ENCODE measurements at regions not wholly inside any gene's neighbourhood (a gene's known extent, or its start where the extent isn't known, plus 50 kb on each side); places are given as distances from the start of the nearest gene placed in this dataset.
"Not testable (repeated sequence)": the region's sequence is repeated elsewhere in the genome, so short reads cannot be mapped to it uniquely, and the experiment has no call there.

GRCh38 chr5:115695310-115695880 lies 69.6 kb upstream of the TMED7 start:
- Histone ChIP-seq H3K4me1 (no peaks in the 10 kb centered on the region), H3K36me3 (no peaks in the 10 kb centered on the region), H3K27me3 (no peaks in the 10 kb centered on the region), H3K9me3 (no peaks in the 10 kb centered on the region), H3K4me3 (no peak overlapping the region), H3K27ac (peak overlapping the region in 1 of 2 donors; percentile 6)
- no peak for TF ChIP-seq CTCF (IDR thresholded peaks at IDR 0.05)
- peak in 2 of 4 donors; percentile 54 to 60 for DNase-seq
- intact Hi-C loops (cut with DNase I): no loop called here
- no peak for ATAC-seq

- H3K9me3 ChIP-seq; ATAC-seq; H3K4me3 ChIP-seq; H3K27ac ChIP-seq; intact Hi-C loops (cut with DNase I); H3K27me3 ChIP-seq; DNase-seq; H3K36me3 ChIP-seq; H3K4me1 ChIP-seq: not testable (repeated sequence)
Measured at GRCh38 chr5:115691814-115692213, 66.0 kb upstream of the TMED7 start.

GRCh38 chr5:115686738-115687074 lies 60.9 kb upstream of the TMED7 start:
- intact Hi-C loops (cut with DNase I): no loop called here
- no peak overlapping the region for H3K4me3 ChIP-seq
- H3K27me3 ChIP-seq: no peaks in the 10 kb centered on the region
- no peak for TF ChIP-seq CTCF (IDR thresholded peaks at IDR 0.05)
- no peak overlapping the region for H3K27ac ChIP-seq
- no peaks in the 10 kb centered on the region for H3K36me3 ChIP-seq
- no peaks in the 10 kb centered on the region for H3K9me3 ChIP-seq
- no peaks in the 10 kb centered on the region for H3K4me1 ChIP-seq
- no peak for DNase-seq
- ATAC-seq: peak; percentile 39

GRCh38 chr5:115686051-115686737 lies 60.4 kb upstream of the TMED7 start:
- DNase-seq: peak in 1 of 4 donors; percentile 36
- TF ChIP-seq CTCF (IDR thresholded peaks at IDR 0.05): no peak

GRCh38 chr5:115685490-115685889 lies 59.7 kb upstream of the TMED7 start:
- no peak for DNase-seq
- no peaks in the 10 kb centered on the region for H3K36me3 ChIP-seq
- intact Hi-C loops (cut with DNase I): no loop called here
- no peaks in the 10 kb centered on the region for H3K4me1 ChIP-seq
- no peaks in the 10 kb centered on the region for H3K9me3 ChIP-seq
- ATAC-seq: no peak
- H3K27me3 ChIP-seq: no peaks in the 10 kb centered on the region
- no peak for TF ChIP-seq CTCF (IDR thresholded peaks at IDR 0.05)
- no peak overlapping the region for H3K27ac ChIP-seq
- H3K4me3 ChIP-seq: no peak overlapping the region

More at GRCh38 chr5:115686051-115686737, 60.4 kb upstream of the TMED7 start:
- Histone ChIP-seq H3K9me3 (no peaks in the 10 kb centered on the region), H3K36me3 (no peaks in the 10 kb centered on the region), H3K4me1 (no peaks in the 10 kb centered on the region), H3K27me3 (no peaks in the 10 kb centered on the region), H3K4me3 (no peak overlapping the region), H3K27ac (no peak overlapping the region)
- intact Hi-C loops (cut with DNase I): no loop called here
- no peak for ATAC-seq
